Endothelial cell of umbilical vein (primary cell): ENCODE measurements at regions not wholly inside any gene's neighbourhood (a gene's known extent, or its start where the extent isn't known, plus 50 kb on each side); places are given as distances from the start of the nearest gene placed in this dataset.

ENCODE experiments used
- CTCF ChIP-seq, 2 donors: IDR thresholded peaks; 1 replicate in 1 of 2; 2 replicates in 1 of 2; pipeline ENCODE4 v1.5.1; 2011; ENCODE audit warnings: low read length in 2 of 2, mild to moderate bottlenecking in 2 of 2, moderate library complexity in 2 of 2, control low read depth in 1 of 2, inconsistent platforms in 1 of 2, low read depth in 1 of 2; ENCODE audit not compliant: insufficient read depth in 1 of 2; ENCODE audit errors: extremely low read depth in 1 of 2
- EZH2 ChIP-seq: IDR thresholded peaks from 2 replicates; pipeline ENCODE4 v1.6.1; 2012; ENCODE audit warnings: borderline replicate concordance, low read depth, mild to moderate bottlenecking, moderate library complexity, low read length, inconsistent platforms; ENCODE audit not compliant: severe bottlenecking

DNA sequence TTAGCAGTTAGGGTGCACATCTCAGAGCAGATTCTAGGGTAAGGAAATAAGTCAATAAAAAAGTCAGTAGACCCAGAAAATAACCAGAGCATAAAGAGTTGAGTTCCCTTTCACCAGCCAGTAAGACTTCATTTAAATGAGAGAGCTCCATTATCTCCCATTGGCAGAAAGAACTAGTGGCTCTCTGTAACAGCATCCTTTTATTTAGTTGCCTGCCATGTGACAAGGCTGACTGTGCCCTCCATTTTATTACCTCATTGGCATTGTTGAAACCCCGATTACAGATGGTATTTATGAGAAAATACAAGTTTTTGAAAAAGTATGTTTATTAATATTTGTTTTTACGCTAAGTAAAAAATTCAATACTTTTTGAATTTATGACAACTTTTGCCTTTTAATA lies 859.5 kb upstream of the NDST4 start:
- TF ChIP-seq EZH2 (no peak), CTCF (IDR thresholded peaks at IDR 0.05; ENCODE audit: extremely low read depth in 1 of 2, insufficient read depth in 1 of 2, low read depth in 1 of 2, low read length in 2 of 2) (no peak)
